AG04450 (cell line): ENCODE measurements at regions not wholly inside any gene's neighbourhood (a gene's known extent, or its start where the extent isn't known, plus 50 kb on each side); places are given as distances from the start of the nearest gene placed in this dataset.

Experiments used
- CTCF ChIA-PET: fragments of 300-600, 350-600 bp; formaldehyde crosslinking; extraction: SDS; loops from one replicate; lab custom pipeline; 2022; ENCODE audit warnings: antibody characterized with exemption, inconsistent platforms; lab: Charles Lee
- POLR2A ChIA-PET: fragments of 350-600 bp; formaldehyde crosslinking; extraction: SDS; loops from one replicate; lab custom pipeline; 2021; ENCODE audit warnings: antibody characterized with exemption, inconsistent platforms; lab: Yijun Ruan, JAX
- DNase-seq: peaks from one replicate; pipeline ENCODE4 v3.0.0-alpha.2; 2011; ENCODE audit warnings: low read depth, low spot score
- H3K27ac ChIP-seq: one replicate; pipeline ENCODE4 v1.5.1; 2012; ENCODE audit warnings: low read depth, low read length, control low read depth
- H3K27me3 ChIP-seq: one replicate; pipeline ENCODE4 v1.6.0; 2012; ENCODE audit warnings: low read length; ENCODE audit not compliant: control insufficient read depth, insufficient read depth
- H3K4me3 ChIP-seq: 2 replicates; pipeline ENCODE4 v1.5.1; 2011; ENCODE audit warnings: mild to moderate bottlenecking, low read depth, low read length, control low read depth
- H3K9me3 ChIP-seq: 2 replicates; pipeline ENCODE4 v1.5.1; 2012; ENCODE audit warnings: low read length; ENCODE audit not compliant: control insufficient read depth, insufficient read depth
- CTCF ChIP-seq: IDR thresholded peaks from 2 replicates; pipeline ENCODE4 v1.5.1; 2011; ENCODE audit warnings: low read depth, low read length, control low read depth, inconsistent platforms

- POLR2A ChIA-PET: no interaction called here
These were observed 440.4 kb upstream of the MAP2 start for GRCh38 chr2:208983486-208983885.

GRCh38 chr2:208984376-208985090 is 439.3 kb upstream of the MAP2 start:
- ChIA-PET POLR2A (no interaction called here), CTCF (no interaction called here)
- Histone ChIP-seq H3K9me3 (no peaks in the 10 kb centered on the region; the same call in 1 of the 2 replicates), H3K27me3 (no peaks in the 10 kb centered on the region), H3K27ac (no peak overlapping the region), H3K4me3 (no peak overlapping the region)
- DNase-seq: no peak
- no peak for TF ChIP-seq CTCF

More at GRCh38 chr2:208983486-208983885, 440.4 kb upstream of the MAP2 start:
- no peak for TF ChIP-seq CTCF
- CTCF ChIA-PET: no interaction called here
- DNase-seq: no peak
- H3K4me3 ChIP-seq: no peak overlapping the region
- no peaks in the 10 kb centered on the region for H3K9me3 ChIP-seq
- no peak overlapping the region for H3K27ac ChIP-seq
- H3K27me3 ChIP-seq: no peaks in the 10 kb centered on the region

- CTCF ChIA-PET: no interaction called here
- POLR2A ChIA-PET: no interaction called here
These were observed 438.2 kb upstream of the MAP2 start for GRCh38 chr2:208985644-208986043.

GRCh38 chr2:208990716-208991115 is 433.1 kb upstream of the MAP2 start:
- DNase-seq: no peak
- no peak overlapping the region for H3K4me3 ChIP-seq
- H3K9me3 ChIP-seq: peaks cover 7% of the 10 kb centered on the region
- ChIA-PET CTCF (no interaction called here), POLR2A (no interaction called here)
- no peak for TF ChIP-seq CTCF
- no peaks in the 10 kb centered on the region for H3K27me3 ChIP-seq
- H3K27ac ChIP-seq: no peak overlapping the region

More at GRCh38 chr2:208985644-208986043, 438.2 kb upstream of the MAP2 start:
- Histone ChIP-seq H3K4me3 (no peak overlapping the region), H3K27me3 (no peaks in the 10 kb centered on the region), H3K27ac (no peak overlapping the region), H3K9me3 (no peaks in the 10 kb centered on the region; the same call in 1 of the 2 replicates)
- no peak for DNase-seq
- no peak for TF ChIP-seq CTCF

GRCh38 chr2:208999911-209000310 is 423.9 kb upstream of the MAP2 start:
- DNase-seq: no peak
- Histone ChIP-seq H3K9me3 (peaks cover 21% of the 10 kb centered on the region), H3K4me3 (no peak overlapping the region), H3K27ac (no peak overlapping the region), H3K27me3 (no peaks in the 10 kb centered on the region)
- no peak for TF ChIP-seq CTCF
- CTCF ChIA-PET: no interaction called here
- POLR2A ChIA-PET: no interaction called here
